ENCODE measurements at regions not wholly inside any gene's neighbourhood (a gene's known extent, or its start where the extent isn't known, plus 50 kb on each side); places are given as distances from the start of the nearest gene placed in this dataset.
"Not testable (repeated sequence)": the region's sequence is repeated elsewhere in the genome, so short reads cannot be mapped to it uniquely, and the experiment has no call there.

DNA sequence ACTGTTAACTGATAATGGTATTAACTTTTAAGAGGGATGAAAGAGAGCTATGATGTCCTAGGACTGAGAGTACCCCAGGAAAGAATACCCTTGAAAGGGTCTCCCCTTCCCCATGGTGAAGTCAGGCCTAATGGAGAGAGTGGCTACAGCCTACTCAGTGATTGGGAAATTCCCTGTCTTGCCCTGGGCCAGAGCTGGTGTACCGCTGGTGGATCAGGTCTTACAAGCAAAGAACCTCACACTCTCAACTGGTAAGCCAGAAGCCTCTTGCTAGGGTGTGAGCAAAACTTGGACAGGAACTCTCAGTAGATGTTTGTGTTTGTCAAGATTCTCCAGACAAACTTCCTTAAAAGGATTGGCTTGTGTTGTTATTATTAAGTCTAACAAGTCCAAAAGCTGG lies 600.9 kb downstream of the TRIML1 start:
- intact Hi-C loops (cut with DNase I); ATAC-seq: not testable (repeated sequence)

DNA sequence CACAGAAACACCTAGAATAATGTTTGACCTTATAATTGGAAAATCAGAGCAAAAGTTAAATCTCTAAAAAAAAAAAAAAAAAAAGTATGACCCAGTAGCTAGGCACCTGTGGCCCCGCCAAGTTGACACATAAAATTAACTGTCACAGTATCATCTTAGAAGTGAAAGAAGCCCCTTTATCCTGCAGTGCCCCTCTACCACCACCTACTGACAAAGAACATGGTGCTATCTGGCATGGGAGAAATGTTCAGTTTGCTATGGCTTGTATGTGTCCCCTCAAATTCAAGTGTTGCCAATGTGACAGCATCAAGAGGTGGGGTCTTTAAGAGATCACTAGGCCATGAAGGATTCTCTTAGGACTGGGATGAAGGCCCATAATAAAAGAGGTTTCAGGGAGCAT lies 601.5 kb downstream of the TRIML1 start:
- ATAC-seq; intact Hi-C loops (cut with DNase I); DNase-seq (ENCODE audit: missing footprints): not testable (repeated sequence)

More for the DNA sequence above, 600.9 kb downstream of the TRIML1 start:
- DNase-seq (ENCODE audit: missing footprints) = not testable (repeated sequence)

DNA sequence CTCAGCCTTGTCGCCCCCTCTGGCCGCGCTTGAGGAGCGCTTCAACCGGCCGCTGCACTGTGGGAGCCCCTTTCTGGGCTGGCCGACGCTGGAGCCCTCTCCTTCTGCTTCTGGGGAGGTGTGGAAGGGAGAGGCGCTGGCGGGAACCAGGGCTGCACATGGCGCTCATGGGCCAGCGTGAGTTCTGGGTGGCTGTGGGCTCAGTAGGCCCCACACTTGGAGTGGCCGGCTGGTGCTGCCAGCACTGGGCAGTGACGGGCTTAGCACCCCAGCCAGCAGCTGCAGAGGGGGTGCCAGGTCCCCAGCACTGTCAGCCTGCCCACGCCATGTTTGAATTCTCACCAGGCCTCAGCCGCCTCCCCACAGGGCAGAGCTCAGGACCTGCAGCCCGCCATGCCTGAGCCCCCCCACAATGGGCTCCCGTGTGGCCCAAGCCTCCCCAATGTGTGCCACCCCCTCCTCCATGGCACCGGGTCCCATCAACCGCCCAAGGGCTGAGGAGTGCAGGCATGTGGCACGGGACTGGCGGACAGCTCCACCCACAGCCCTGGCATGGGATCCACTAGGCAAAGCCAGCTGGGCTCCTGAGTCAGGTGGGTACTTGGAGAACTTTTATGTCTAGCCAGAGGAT lies 615.2 kb downstream of the TRIML1 start:
- ATAC-seq (no peak), DNase-seq (ENCODE audit: missing footprints) (peak; percentile 65)
- intact Hi-C loops (cut with DNase I) = no loop called here

DNA sequence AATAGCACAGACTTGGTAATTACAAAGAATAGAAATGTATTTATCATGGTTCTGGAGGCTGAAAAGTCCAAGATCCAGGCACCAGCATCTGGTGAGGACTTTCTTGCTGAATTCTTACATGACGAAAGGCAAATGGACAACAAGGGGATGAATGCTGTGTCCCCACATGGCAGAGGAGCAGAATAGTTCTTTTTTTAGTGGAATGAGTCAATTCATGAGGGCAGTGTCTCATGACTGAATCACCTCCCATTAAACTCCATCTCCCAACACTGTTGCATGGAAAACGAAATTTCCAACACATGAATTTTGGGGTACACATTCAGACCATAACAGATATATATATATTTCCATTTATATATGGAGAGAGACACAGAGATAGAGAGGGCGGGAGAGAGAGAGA lies 628.3 kb downstream of the TRIML1 start:
- ATAC-seq (no peak), DNase-seq (ENCODE audit: missing footprints) (no peak)
- intact Hi-C loops (cut with DNase I) = no loop called here

DNA sequence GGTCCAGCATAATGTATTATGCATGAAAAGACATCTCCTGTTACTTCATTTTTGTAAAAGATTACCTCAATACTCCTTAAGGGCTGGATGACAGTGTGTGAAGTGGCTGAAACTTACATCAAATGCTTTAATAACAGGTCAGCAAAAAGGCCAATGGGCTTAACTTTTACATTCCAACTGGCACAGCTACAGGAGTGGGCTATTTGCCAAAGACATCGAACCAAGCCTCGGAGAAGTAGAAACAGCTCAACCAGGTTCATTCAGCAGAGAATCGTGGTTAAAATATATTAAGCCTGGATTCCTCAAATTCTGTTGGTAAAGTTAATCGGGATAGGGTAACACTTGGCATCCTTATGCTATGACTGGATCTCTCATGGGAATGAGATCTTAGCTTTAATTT lies 639.7 kb downstream of the TRIML1 start:
- intact Hi-C loops (cut with DNase I) = no loop called here

DNA sequence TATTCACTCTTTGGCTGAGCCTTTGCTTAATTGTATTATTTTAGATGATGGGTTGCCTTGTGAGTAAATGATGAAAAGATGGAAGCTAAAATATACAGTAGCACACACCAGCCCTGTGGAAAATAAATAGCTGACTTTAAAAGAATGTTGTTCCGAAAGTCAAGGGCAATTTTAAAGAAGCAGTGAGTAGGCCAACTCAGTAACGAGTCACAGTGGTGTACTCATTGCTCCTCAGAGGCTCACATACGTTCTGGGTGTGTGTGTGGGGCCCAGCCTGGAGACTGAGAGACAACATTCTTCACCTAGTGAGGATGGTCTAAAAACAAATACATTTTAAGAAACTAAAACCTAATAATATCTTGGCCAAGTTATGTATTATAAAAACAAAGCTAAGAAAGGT lies 640.3 kb downstream of the TRIML1 start:
- intact Hi-C loops (cut with DNase I) = no loop called here
- DNase-seq (ENCODE audit: missing footprints) (no peak), ATAC-seq (no peak)

More for the DNA sequence above, 639.7 kb downstream of the TRIML1 start:
- DNase-seq (ENCODE audit: missing footprints) (no peak), ATAC-seq (no peak)

DNA sequence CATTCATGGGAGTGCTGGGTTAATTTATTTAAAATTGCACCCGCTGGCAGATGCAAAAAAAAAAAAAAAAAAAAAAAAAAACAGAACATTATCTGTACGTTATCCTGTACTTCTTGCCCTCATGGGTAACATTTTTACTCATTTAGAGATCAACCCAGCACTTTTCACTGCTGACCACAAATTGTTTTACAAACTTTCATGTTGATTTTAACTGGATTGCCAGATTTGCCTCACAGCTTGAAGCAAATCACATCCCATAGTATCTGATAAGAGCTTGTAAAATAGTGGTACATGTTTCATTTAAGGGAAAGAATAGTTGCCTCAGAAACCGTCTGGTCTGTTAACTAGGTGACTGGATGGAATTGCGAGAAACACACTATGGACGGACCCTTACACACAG lies 640.8 kb downstream of the TRIML1 start:
- intact Hi-C loops (cut with DNase I) = no loop called here
- DNase-seq (ENCODE audit: missing footprints) (no peak), ATAC-seq (no peak)

DNA sequence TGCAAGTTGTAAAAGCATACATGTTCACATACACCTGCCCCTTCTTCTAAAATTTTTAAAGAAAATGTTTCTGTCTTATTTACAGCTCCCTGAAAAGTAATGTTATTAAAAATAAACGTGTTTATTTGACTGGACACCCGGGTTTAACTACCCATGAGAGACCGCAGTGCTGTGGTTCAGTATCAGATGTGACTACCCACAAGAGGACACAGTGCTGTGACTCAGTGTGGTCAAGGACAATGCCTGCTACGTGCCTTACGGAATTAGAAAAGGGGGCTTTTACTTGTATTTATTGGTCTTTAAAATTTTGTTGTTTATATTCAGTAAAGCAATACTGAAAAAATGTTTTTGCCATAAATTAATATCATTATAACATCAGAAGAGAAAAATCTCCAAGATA lies 641.4 kb downstream of the TRIML1 start:
- no peak for DNase-seq (ENCODE audit: missing footprints)
- intact Hi-C loops (cut with DNase I) = no loop called here
- ATAC-seq = no peak

DNA sequence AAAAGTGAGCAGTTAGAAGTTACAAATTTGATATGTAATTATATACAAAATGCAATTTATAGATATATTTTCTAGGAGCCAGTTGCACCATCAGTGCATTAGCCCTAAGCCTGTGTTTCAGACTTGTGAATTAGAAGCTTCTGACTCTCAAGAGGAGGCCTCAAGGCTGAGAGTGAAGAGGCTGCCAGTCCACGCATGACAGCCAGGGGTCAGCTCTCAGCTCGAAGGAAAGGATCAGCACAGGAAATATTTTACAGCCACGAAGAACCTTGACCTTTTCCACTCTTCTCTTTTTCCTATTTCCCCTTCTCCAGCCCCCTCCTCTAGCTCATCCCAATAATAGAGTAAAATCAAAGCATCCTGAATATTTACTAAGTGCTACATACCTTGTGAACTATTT lies 642.4 kb downstream of the TRIML1 start:
- intact Hi-C loops (cut with DNase I) = no loop called here
- DNase-seq (ENCODE audit: missing footprints) (no peak), ATAC-seq (no peak)

DNA sequence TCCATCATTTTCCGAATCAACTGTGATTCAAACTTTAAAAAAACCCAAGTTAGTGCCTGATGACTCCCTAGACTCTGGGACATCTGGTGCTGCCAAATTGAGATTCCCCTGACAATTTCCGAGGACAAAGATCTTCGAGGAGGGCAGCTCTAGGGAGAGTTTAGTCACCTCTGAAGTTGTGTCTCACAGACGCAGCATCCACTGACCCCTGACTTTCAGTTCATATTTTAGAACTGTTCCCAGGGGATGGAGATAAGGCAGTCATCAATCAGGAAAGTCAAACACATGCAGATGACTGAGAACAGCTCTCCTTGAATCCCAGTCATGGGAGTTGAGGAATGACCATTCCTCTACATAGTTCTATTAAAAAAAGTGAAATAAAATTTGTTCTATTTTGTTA lies 643.9 kb downstream of the TRIML1 start:
- ATAC-seq (no peak), DNase-seq (ENCODE audit: missing footprints) (no peak)
- intact Hi-C loops (cut with DNase I) = no loop called here

DNA sequence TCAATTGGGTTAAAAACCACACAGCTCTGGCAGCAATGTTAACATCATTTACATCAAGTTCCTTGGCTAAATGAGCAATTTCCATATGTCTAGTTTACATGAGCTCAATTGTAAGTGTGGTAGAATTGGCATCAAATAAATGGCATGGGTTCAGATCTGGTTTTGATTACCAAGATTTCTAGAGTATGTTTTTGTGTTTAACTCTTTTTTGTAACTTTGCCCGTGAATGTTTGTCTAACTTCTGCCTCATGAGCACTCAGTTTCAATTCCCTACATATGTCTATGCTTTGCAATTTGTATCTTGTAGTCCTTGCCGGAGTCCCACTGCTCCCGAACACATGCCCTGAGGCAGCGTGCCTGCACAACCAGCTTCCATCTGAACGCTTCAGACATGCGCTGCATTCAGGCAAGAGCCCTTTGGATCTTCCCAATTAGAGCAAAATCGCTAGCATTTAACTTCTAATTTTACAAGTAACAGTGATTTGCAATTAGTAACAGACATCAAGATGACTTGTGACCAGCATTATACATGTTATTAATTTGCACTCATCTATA lies 644.4 kb downstream of the TRIML1 start:
- ATAC-seq (no peak), DNase-seq (ENCODE audit: missing footprints) (no peak)
- intact Hi-C loops (cut with DNase I) = no loop called here

DNA sequence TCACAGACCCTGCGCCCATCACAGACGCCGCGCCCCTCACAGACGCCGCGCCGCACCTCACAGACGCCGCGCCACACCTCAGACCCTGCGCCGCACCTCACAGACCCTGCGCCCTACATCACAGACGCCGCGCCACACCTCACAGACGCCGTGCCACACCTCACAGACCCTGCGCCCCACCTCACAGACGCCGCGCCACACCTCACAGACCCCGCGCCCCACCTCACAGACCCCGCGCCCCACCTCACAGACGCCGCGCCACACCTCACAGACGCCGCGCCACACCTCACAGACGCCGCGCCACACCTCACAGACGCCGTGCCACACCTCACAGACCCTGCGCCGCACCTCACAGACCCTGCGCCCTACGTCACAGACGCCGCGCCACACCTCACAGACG lies 657.4 kb downstream of the TRIML1 start:
- intact Hi-C loops (cut with DNase I); ATAC-seq: not testable (repeated sequence)

DNA sequence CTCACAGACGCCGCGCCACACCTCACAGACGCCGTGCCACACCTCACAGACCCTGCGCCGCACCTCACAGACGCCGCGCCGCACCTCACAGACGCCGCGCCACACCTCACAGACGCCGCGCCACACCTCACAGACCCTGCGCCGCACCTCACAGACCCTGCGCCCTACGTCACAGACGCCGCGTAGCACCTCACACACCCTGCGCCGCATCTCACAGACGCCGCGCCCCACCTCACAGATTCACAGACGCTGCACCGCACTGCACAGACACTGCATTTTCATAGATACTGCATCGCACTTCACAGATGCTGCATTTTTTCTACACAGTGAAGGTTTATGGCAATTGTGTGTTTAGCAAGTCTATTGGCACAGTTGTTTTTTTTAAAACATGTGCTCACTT lies 657.8 kb downstream of the TRIML1 start:
- intact Hi-C loops (cut with DNase I); ATAC-seq; DNase-seq (ENCODE audit: missing footprints): not testable (repeated sequence)

More for the DNA sequence above, 657.4 kb downstream of the TRIML1 start:
- not testable (repeated sequence) for DNase-seq (ENCODE audit: missing footprints)

DNA sequence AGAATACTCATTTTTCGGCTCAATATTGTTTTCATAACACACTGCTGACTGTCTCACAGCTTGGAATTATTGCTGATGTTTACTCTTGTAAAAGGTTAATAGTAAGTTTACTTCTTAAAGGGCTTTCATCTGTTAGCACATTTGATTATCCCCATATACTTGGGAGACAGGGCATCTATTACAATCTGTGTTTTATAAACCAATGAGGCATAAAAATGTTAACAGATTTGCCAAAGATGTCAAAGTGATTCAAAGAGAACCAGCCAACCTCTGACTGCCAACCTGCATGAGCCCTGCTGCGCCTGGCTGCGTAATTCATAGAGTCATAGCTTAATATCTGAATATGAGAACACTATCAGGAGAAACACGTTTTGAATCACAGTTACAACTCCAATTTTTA lies 665.6 kb downstream of the TRIML1 start:
- ATAC-seq (no peak), DNase-seq (ENCODE audit: missing footprints) (no peak)
- intact Hi-C loops (cut with DNase I) = no loop called here

DNA sequence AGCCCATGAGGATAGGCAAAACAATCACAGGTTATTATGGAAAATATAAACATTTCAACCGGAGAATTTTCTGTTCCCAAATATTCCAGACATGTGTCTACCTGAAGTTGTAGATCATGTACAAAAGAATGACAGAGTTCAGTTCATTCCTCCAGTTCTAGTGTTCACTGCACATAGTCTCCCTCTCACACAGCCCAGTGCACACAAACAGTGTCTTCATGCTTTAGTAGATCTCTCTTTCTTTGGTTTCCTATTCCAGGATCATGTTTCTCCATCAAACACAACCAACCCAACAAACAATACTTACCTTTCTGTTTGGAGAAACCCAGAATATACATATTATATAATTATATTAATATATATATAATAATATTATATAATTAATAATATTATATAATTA lies 671.9 kb downstream of the TRIML1 start:
- DNase-seq (ENCODE audit: missing footprints) (no peak), ATAC-seq (no peak)
- intact Hi-C loops (cut with DNase I) = no loop called here

DNA sequence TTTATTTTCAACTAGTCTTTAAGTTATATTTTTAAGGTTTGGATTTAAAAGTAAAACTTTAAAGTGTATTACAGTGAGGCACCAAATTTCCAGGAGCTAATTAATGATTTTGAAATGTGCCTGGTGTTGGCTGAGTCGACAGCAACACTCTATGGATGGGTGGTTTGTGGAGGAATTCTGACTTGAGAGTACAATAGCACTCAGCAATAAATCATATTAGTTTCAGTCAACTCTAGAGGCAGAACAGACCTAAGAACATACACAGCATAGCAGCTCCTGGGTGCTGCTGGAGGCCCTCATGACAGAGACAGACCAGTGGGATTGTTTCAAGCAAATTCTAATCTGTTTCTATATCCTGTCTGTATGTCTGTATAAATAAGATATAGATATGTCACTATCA lies 673.4 kb downstream of the TRIML1 start:
- ATAC-seq = no peak
- no peak for DNase-seq (ENCODE audit: missing footprints)
- intact Hi-C loops (cut with DNase I) = no loop called here

DNA sequence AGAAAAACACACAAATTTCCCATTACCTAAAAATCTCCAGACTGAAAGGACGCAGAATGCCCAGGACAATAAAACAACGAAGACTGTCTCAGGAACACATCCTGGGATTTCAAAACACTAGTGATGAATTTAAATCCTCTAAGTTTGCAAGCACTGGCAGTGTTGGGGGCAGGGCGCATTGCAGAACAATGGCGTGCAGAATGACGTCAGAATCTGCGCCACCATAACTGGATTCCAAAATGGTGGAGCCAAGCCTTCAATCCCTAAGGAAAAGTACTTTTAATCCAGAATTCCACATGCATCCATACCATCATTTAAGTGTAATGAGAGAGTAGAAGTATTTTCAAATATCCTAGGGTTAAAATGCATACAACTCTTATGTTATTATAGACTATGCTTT lies 679.1 kb downstream of the TRIML1 start:
- ATAC-seq (no peak), DNase-seq (ENCODE audit: missing footprints) (no peak)
- intact Hi-C loops (cut with DNase I) = no loop called here

DNA sequence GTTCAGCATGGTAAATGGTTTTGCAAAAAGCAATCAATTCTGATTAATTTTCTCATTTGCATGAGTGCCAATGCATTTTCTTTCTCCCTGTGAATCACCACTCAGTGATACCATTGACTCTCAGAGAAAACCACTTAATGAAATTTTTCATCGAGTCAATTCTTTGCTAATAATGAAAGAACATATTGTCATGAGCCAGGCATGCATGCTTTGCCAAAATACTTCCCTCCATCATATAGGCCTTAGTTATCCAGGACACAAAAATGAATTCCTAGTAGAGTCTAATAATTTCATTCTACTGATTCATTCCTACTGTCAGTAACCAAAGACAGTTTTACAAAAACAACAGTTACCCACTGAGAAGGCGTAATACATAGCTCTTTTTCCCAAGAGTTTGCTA lies 680.0 kb downstream of the TRIML1 start:
- intact Hi-C loops (cut with DNase I) = no loop called here
- DNase-seq (ENCODE audit: missing footprints) = no peak
- ATAC-seq = no peak

DNA sequence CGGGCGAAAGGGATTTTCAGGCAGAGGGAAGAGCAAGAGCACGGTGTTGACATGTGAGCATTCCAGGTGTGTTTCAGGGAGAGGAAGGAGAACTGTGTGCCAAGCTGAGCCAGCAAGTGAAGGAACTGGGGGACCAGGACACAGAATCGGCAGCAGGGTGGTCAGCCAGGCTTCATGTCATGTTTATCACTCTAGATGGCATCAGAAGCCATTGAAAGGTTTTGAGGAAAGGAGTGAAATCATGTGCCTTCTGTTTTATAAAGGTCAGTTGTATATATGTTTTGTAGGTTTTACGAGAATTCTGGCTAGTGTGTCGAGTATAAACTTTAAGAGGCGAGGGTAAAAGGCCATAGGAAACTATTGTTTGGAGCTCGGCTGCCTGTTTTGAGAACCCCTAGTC lies 682.3 kb downstream of the TRIML1 start:
- ATAC-seq (no peak), DNase-seq (ENCODE audit: missing footprints) (no peak)
- intact Hi-C loops (cut with DNase I) = no loop called here

DNA sequence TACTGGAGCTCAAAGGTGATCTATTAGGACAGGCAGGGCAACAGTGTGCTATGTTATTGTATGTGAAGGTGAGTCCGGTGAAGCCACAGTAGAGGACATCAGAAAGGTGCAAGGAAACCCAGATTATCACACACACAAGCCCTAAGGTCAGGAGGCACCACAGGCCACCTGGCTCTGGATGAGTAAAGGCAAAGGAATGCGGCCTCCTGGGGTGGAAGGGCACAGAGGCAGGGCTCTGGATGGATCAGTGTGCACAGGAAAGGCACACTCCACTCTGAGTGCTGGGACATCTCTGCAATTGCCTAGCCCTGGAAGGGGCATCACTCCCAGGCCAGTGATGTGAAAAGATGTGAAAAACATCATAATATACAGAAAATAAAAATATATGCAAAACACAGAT lies 683.5 kb downstream of the TRIML1 start:
- intact Hi-C loops (cut with DNase I) = no loop called here
- DNase-seq (ENCODE audit: missing footprints) (peak; percentile 54), ATAC-seq (no peak)

DNA sequence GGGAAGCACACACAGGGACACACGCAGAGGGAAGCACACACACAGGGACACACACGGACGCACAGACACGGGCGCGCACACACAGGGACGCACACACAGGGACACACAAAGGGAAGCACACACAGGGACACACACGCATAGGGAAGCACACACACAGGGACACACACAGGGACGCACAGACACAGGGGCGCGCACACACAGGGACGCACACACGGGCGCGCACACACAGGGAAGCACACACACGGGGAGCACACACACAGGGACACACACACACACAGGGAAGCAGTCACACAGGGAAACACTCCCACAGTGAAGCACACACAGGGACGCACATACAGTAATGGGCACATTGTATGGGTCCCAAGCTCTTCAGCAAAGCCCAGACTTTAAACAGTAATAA lies 685.3 kb downstream of the TRIML1 start:
- intact Hi-C loops (cut with DNase I) = no loop called here
- no peak for ATAC-seq
- no peak for DNase-seq (ENCODE audit: missing footprints)

Measured in Right ventricle myocardium inferior (tissue), 1 donor.